Cardiac septum (tissue), 1 donor: ENCODE measurements at regions not wholly inside any gene's neighbourhood (a gene's known extent, or its start where the extent isn't known, plus 50 kb on each side); places are given as distances from the start of the nearest gene placed in this dataset.

Experiments used
- DNase-seq: peaks from one replicate; pipeline ENCODE4 v3.0.0-alpha.2; 2020; ENCODE audit warnings: low spot score
- intact Hi-C: fragments of 100-400 bp; cut with DNase I; formaldehyde crosslinking; loops from one replicate; pipeline ENCODE4 v1.14.0; 2022
- donor health status: DM: no; HTN: no; CAD: no.

DNA sequence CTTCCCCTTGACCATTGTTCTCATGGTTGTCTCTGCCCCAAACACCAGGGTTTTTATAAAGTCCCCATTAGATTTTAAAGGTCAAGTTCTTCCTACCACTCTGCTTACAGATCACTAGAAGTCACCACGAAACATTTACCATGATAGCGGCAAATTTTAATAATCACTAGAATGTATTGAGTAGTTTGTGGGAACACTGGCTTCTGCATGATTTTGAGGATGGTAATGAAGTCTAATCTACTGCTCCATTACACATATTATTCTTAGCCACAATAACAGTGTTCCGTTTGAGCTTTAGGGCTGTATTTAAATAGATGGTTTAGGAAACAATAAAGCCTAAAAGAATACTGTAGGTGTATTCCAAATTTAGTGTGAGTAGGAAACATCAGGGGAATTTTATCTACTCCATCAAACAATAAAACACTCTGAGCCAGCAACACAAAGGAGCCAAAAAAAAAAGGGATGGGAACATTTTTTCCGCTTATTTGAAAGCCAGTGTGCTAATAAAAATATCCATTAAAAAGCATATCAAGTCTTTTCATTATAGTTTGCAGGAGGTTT is 49.7 kb downstream of the KLF12 start:
- no peak for DNase-seq
- intact Hi-C loops = loop anchor here (2.0 to 5.0 kb wide), 2 partner anchors 28 to 53 kb away; no protein-coding TSS in a partner anchor

DNA sequence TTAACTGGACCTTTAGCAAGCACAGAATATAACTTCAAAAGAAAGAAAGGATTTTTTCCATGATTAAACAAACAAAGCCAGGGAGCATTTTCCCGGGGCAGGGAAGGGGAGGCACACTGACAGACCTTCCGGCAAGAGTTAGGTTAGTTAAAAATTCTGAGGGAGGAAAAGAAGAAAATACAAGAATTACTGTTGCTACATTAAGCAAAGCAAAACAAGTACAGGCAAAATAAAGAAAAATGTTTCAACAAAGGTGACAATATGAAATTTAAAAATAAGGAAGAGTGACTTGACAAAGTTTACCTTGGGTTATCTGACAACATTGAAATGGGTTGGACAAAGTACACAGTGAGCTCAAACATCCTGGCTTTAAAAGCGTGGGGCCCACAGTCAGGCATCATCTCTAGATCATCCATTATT is 51.5 kb downstream of the KLF12 start:
- no peak for DNase-seq
- intact Hi-C loops = loop anchor here (5.0 kb wide), 1 partner anchor 55 kb away; no protein-coding TSS in a partner anchor

DNA sequence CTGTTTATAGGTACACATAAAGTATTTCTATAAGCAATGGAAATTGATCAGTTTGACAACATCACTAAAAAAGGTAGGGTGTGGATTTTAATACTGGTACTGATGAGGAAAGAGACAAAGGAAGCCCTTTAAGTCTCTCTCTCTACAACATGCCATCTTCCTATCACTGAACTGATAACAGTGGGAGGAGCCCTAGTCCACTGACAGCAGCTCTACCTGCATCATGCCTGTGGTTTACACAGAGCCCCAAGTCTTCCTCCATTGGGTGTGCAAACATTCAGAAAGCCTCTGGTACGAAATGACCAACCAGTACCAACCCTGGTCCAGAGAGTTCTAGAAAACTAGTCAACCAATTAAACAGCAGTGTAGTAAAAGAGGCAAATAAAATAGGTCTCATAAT is 53.4 kb downstream of the KLF12 start:
- intact Hi-C loops = loop anchor here (5.0 kb wide), 1 partner anchor 57 kb away; no protein-coding TSS in a partner anchor

GRCh38 chr13:74077792-74078191 is 56.4 kb downstream of the KLF12 start:
- DNase-seq = no peak
- intact Hi-C loops = loop anchor here (5.0 kb wide), 1 partner anchor 35 kb away; no protein-coding TSS in a partner anchor

More for the DNA sequence above, 53.4 kb downstream of the KLF12 start:
- DNase-seq = no peak

DNA sequence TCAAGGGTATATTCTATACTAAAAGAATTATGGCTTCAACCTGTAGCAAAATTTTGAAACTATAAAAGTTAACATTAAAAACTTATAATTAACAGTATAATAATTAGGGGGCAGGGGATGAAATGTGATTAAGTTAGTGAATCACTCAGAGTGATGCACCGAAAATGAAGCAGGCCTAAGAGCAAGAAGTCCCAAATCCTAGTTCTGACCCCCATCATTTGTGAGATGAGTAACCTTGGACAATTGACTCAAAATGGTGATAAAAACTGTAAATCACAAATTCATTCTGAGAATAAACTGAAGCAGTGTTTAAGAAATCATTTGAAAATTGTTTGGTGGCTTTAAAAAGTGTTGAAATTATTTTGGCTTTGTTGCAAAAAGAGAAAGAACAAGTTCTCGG is 56.8 kb downstream of the KLF12 start:
- intact Hi-C loops = loop anchor here (5.0 kb wide), 1 partner anchor 35 kb away; no protein-coding TSS in a partner anchor
- DNase-seq = no peak

DNA sequence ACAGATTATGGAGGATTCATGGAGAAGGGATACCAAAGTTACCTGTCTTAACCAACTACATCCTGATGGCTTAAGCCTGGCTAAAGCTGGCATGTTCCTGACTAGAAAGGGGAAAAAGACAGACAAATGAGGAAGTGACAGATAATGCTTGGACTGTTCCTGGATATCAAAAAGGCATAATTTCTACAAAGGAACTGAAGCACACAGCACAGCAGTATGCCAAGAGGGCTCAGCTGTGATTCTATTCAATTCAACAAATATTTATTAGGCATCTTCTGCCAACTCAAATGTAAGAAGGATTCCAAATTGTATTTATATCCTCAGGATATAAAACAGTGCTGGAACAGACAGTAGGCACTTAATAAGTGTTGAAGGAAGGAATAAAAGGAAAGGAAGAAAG is 59.5 kb downstream of the KLF12 start:
- intact Hi-C loops = loop anchor here (5.0 kb wide), 1 partner anchor 38 kb away; no protein-coding TSS in a partner anchor
- DNase-seq = no peak

DNA sequence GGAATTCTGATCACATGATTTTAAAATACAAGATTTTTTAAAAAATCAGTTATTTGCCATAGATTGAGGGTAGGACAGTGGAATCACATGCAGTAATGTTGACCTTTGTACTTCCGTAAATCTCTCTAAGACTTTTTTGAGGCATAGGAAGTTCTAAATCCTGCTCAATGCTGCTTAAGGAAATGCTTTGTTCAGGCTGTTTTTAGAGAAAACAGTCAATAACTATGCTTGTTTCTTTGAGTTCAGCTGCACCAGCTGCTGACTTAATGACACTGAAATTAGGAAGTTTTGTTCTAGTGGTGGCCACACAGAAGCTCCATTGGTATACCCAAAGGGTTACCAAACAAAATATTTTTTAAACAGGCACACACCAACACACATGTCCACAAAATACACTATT is 60.9 kb downstream of the KLF12 start:
- no peak for DNase-seq
- intact Hi-C loops = no loop called here

DNA sequence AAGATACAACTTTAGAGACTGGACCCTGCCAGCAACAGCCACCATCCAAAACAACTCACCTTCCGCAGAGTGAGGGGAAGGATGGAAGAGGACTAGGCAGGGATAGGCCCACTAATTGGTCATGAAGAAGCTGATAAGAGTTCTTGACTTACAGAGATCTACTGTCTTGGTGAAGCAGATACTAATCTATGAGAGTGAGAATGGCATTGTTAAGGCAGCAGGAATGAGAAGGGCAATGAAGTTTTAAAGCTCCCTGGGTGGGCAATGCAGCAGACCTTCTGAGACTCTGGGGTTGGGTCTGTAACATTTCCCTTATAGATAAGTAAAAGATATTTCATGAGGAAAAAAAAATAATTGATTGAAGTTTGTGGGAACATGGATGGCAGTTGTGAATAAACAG is 63.7 kb downstream of the KLF12 start:
- intact Hi-C loops = no loop called here
- DNase-seq = no peak

DNA sequence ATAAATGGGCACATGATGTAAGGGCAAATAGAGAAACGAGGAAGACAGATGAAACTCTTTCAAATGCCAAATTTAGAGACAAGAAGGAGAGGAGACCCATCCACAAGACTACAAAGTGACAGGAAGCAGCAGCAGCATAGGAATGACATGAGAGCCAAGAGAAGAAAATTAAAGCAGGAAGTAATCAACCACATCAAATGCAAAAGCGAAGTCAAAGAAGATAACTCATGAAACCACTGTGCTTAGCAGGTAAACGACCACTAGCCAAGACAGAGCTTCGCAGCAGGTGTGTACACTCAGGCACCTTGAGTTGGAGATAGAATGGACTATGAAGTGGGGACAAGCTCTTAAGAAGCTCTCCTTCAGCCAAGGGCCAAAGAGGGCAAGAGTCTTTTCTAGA is 64.1 kb downstream of the KLF12 start:
- intact Hi-C loops = no loop called here
- no peak for DNase-seq

DNA sequence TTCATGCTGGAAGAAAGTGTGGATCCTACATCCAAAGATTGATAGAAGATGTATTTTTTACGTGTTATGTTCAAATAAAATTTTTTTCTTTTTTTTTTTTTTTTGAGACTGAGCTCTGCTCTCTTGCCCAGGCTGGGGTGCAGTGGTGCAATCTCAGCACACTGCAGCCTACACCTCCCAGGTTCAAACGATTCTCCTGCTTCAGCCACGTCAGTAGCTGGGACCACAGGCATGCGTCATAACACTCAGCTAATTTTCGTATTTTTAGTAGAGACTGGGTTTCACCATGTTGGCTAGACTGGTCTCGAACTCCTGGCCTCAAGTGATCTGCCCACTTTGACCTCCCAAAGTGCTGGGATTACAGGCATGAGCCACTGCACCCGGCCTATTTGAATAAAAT is 65.7 kb downstream of the KLF12 start:
- intact Hi-C loops = no loop called here
- DNase-seq = no peak

DNA sequence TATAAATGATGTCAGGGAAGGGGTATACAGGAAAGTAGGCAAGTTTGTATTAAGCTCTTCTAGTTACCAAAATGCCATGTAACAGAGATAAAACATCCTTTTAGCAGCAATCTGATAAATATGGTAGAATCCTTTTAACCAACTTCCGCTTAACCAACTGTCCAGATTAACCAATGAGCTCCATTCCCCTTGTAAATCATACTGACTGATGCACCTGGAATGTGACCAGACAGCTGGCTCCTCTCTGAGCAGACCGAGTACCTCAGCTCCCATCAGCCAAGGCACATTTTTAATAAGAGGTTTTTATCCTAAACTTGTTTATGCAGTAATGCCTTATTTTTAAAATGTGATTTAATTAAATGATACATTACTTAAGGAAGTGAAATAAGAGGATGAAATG is 66.4 kb downstream of the KLF12 start:
- intact Hi-C loops = no loop called here
- no peak for DNase-seq

GRCh38 chr13:74066937-74067336 is 67.3 kb downstream of the KLF12 start:
- intact Hi-C loops = no loop called here
- no peak for DNase-seq

DNA sequence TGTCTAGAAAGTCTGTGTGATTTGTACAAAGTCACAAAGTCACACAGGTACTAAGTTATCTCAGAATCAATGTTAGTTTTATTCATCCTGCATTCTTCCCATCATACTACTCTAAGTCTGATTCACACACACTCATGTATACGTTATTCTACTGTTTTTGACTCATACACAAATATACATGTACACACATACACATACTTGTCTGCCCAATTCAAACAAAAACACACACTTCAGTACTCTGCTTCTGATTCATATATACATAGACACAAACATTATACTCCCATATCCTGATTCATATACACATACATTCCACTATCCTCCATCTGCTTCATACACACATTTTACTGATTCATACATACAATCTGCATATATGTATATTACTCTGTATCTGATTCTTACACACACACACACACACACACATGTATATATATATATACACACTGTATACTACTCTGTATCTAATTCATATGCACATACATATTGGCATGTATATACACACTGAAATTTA is 69.3 kb downstream of the KLF12 start:
- intact Hi-C loops = no loop called here

DNA sequence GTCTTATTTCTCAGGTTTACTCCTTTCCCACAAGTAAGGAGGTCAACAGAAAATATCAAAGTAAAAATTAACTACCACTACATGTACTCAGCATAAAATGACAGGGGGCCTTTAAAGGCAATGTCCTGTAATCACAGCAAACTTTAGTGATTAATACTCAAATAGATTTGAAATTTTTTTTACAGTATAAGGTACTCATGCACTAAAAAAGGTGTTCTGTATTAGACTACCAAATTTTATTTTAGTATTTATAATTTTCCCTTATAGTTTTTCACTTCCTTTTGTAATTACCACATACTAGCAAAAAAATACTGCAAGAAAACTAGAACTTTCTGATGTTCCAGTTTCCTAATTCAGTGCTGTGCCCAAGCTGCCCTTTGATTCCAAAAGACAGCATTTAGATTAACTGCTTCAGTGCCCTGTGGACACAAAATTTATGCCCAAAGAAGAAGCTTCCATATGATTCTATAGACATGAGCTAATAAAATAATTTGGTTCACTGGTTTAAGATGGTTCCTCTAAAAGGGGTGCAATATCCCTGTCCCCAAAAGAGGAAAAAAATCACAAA is 70.6 kb downstream of the KLF12 start:
- intact Hi-C loops = loop anchor here (2.0 kb wide), 1 partner anchor 71 kb away; the partner anchor contains the start of gene KLF12
- no peak for DNase-seq

More for the DNA sequence above, 69.3 kb downstream of the KLF12 start:
- DNase-seq = no peak

DNA sequence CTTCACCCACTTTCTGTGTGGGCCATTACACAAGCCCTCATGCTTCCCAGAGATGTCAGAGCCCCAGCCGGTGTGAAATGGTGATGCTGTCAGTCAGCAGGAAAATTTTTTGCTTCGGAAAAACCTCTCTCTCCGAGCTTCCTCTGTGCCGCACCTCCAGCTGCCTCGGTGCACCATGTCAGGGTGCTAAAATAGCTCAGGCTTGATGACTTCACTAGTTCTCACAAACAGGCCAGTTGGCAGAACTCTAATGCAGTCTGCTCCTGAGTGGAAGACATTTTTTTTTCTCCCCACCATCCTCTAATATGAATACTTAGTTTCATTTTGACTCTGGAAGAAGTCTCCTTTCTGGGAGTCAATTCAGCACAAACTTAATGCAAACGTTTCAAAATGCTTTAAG is 71.3 kb downstream of the KLF12 start:
- intact Hi-C loops = loop anchor here (2.0 kb wide), 1 partner anchor 72 kb away; the partner anchor contains the start of gene KLF12
- DNase-seq = peak; percentile 80

GRCh38 chr13:74061926-74062595 is 72.1 kb downstream of the KLF12 start:
- intact Hi-C loops = loop anchor here (2.0 kb wide), 1 partner anchor 73 kb away; the partner anchor contains the start of gene KLF12
- DNase-seq = no peak

DNA sequence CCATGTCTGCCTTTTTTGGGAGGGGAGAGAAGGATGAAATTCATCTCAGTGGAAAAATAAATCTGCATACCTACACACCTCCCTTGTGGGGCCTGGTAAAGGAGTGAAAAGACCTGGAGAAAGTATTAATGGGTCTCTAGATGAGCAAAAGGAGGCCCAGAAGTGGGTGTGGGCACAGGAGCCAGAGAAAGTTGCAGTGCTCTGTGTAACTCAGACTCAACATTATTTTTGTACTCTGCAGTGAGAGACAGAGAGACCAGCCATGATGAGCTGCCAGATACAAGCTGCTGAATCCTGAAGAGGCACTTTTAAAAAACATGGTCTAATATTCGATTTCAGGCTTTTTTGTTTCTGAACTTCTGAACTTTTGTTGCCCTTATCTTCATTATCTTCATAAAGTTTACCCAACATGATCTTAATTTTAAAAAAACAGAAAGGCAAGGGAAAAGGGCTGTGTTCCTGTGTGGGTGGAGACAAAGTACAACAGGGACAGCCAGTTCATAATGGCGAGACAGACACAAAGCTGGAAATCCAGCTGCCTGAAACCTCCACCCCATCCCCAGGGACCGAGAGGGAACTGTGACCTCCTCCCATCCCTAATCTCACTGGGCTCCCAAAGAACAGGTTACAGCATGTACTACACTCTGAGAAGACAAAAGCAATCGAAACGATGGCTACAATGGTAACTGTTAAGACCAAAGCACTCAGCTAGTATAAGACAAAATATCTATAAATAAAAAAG is 77.2 kb downstream of the KLF12 start:
- DNase-seq = no peak
- intact Hi-C loops = loop anchor here (2.0 kb wide), 1 partner anchor 28 kb away; no protein-coding TSS in a partner anchor

DNA sequence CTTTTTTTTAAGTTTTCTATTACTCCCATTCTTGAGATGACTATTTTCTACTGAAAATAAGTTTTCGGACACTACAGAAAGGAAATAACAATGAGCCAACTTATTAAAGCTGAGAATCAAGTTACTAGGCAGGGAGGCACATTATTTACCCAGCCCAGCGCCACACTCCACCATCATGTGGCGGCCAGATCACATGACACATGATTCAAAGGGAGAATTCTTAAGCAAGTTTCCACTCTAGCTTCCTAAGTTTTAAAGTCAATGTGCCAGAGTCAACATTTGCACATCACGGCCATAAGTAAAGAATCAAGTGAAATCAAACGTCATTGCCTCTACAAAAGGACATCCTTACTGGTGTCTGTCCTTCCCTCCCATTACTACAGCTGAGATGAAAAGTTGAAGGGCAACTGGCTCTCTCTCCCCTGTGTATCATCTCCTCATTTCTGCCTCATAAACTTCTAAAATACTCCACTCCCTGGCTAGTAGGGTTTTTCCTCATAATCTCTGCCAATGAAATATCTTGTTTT is 81.7 kb downstream of the KLF12 start:
- no peak for DNase-seq
- intact Hi-C loops = no loop called here

GRCh38 chr13:74048756-74049155 is 85.4 kb downstream of the KLF12 start:
- no peak for DNase-seq
- intact Hi-C loops = no loop called here
